ENCODE measurements at regions not wholly inside any gene's neighbourhood (a gene's known extent, or its start where the extent isn't known, plus 50 kb on each side); places are given as distances from the start of the nearest gene placed in this dataset.

DNA sequence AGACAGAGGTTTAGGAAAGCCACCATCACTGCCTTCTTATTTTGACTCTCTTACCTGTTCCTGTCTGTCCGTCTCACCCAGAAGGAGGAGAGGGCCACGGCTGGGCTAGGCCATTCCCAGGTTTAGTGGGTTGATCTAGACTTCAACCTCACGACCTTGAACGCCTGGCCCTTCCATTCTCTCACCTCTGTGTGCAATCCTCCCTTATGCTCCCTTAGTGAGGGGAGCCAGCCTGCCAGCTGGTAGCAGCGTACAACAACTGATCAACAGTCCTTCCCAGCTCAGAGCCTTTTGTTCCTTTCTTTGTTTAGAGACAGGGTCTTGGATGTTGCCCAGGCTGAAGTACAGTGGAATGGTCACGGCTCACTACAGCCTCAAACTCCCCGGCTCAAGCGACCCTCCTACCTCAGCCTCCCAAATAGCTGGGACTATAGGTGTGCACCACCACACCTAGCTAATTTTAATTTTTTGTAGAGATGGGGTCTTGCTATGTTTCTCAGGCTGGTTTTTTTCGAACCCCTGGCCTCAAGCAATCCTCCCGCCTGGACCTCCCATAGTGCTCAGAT lies 123.9 kb downstream of the ZNF664 start:
- no peak for DNase-seq (ENCODE audit: unreplicated experiment)
- no peak overlapping the region for H3K4me3 Mint-ChIP-seq (ENCODE audit: unreplicated experiment)
- peaks cover 6% of the 10 kb centered on the region for H3K9me3 Mint-ChIP-seq (ENCODE audit: unreplicated experiment)
- H3K36me3 Mint-ChIP-seq (ENCODE audit: insufficient read depth, unreplicated experiment) = no peaks in the 10 kb centered on the region
- ChIA-PET CTCF (no interaction called here), POLR2A (no interaction called here)
- no peak overlapping the region for H3K27ac Mint-ChIP-seq (ENCODE audit: low read depth, unreplicated experiment)
- no TSS peak for BruUV-seq (replicated peaks)
- H3K4me1 Mint-ChIP-seq (ENCODE audit: insufficient read depth, unreplicated experiment) = no peaks in the 10 kb centered on the region
- peaks cover 37% of the 10 kb centered on the region for H3K27me3 Mint-ChIP-seq (ENCODE audit: insufficient read depth, unreplicated experiment)
- TF ChIP-seq CTCF (IDR thresholded peaks at IDR 0.05; ENCODE audit: unreplicated experiment) = no peak
- intact Hi-C loops (cut with micrococcal nuclease) = no loop called here

- no peaks in the 10 kb centered on the region for H3K36me3 Mint-ChIP-seq (ENCODE audit: insufficient read depth, unreplicated experiment)
- peaks cover 6% of the 10 kb centered on the region for H3K9me3 Mint-ChIP-seq (ENCODE audit: unreplicated experiment)
- H3K4me3 Mint-ChIP-seq (ENCODE audit: unreplicated experiment) = no peak overlapping the region
- H3K27me3 Mint-ChIP-seq (ENCODE audit: insufficient read depth, unreplicated experiment) = peaks cover 37% of the 10 kb centered on the region
- intact Hi-C loops (cut with micrococcal nuclease) = no loop called here
- ChIA-PET CTCF (interaction anchor here (0.7 to 1.0 kb wide), 2 partner anchors 11 to 18 kb away, joined by 3 to 4 read pairs; no protein-coding TSS in a partner anchor), POLR2A (no interaction called here)
- BruUV-seq (replicated peaks) = no TSS peak
- TF ChIP-seq CTCF (IDR thresholded peaks at IDR 0.05; ENCODE audit: unreplicated experiment) = no peak
- H3K4me1 Mint-ChIP-seq (ENCODE audit: insufficient read depth, unreplicated experiment) = no peaks in the 10 kb centered on the region
- H3K27ac Mint-ChIP-seq (ENCODE audit: low read depth, unreplicated experiment) = no peak overlapping the region
- DNase-seq (ENCODE audit: unreplicated experiment) = no peak
Observed at GRCh38 chr12:124097701-124098100, 124.7 kb downstream of the ZNF664 start.

DNA sequence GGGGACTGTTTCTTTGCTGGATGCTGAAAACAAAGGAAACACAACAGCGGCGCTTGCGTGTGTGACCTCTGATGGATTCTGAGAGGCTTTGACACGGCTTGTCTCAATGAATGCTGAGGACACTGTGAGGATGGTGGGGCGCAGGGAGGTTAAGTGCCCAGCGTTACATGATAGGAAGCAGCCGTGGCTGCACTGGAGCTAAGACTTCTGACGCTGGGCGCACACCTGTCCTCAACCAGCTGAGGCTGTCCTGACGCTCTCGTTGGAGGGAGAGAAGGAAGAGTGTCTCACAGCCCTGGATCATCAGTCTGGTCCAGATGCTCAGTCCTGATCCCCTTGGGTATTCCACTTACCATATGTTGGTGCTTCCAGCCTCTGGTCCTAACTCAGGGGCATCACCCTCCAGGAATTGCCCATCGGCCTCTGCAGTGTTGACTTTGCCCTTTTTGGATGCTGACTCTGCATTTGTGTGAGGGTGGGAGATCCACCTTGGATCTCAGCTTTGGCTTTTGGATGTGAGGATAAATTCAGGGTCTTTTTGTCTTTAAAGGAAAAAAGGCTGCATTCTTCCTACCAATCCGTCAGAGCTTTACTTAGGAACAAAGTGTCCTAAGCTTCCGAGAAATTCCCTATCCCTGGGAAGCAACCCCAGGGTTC lies 125.2 kb downstream of the ZNF664 start:
- Mint-ChIP-seq H3K9me3 (ENCODE audit: unreplicated experiment) (peaks cover 6% of the 10 kb centered on the region), H3K36me3 (ENCODE audit: insufficient read depth, unreplicated experiment) (no peaks in the 10 kb centered on the region), H3K27me3 (ENCODE audit: insufficient read depth, unreplicated experiment) (peaks cover 37% of the 10 kb centered on the region), H3K4me3 (ENCODE audit: unreplicated experiment) (no peak overlapping the region), H3K4me1 (ENCODE audit: insufficient read depth, unreplicated experiment) (no peaks in the 10 kb centered on the region), H3K27ac (ENCODE audit: low read depth, unreplicated experiment) (no peak overlapping the region)
- BruUV-seq (replicated peaks) = no TSS peak
- DNase-seq (ENCODE audit: unreplicated experiment) = no peak
- POLR2A ChIA-PET = no interaction called here
- CTCF ChIA-PET = interaction anchor here (0.7 to 1.0 kb wide), 2 partner anchors 10 to 19 kb away, joined by 3 to 4 read pairs; no protein-coding TSS in a partner anchor
- intact Hi-C loops (cut with micrococcal nuclease) = no loop called here
- no peak for TF ChIP-seq CTCF (IDR thresholded peaks at IDR 0.05; ENCODE audit: unreplicated experiment)

DNA sequence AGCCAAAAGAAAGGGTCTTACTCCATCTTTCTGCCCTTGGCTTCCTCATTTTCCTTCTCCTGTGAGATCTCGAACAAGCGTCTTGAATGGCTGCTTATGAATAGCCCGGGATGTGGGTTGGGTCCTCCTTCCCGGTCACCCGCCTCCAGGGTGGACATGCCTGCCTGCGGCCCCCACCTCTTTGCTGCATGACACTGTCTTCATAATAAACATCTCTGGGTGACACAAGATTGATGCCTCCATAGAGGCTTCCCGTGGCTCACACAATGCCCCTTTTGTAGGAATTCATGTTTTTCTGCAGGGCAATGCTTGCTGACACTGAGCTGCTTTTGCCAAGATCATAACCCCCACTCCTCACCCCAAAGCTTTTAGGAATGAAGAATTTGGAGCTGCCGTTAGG lies 125.9 kb downstream of the ZNF664 start:
- DNase-seq (ENCODE audit: unreplicated experiment) = no peak
- H3K4me3 Mint-ChIP-seq (ENCODE audit: unreplicated experiment) = no peak overlapping the region

More for the DNA sequence above, 125.9 kb downstream of the ZNF664 start:
- intact Hi-C loops (cut with micrococcal nuclease) = no loop called here
- Mint-ChIP-seq H3K4me1 (ENCODE audit: insufficient read depth, unreplicated experiment) (no peaks in the 10 kb centered on the region), H3K27ac (ENCODE audit: low read depth, unreplicated experiment) (no peak overlapping the region), H3K27me3 (ENCODE audit: insufficient read depth, unreplicated experiment) (peaks cover 37% of the 10 kb centered on the region), H3K9me3 (ENCODE audit: unreplicated experiment) (peaks cover 6% of the 10 kb centered on the region), H3K36me3 (ENCODE audit: insufficient read depth, unreplicated experiment) (no peaks in the 10 kb centered on the region)
- POLR2A ChIA-PET = interaction anchor here (0.7 kb wide), 1 partner anchor 50 kb away, joined by 3 read pairs; no protein-coding TSS in a partner anchor
- TF ChIP-seq CTCF (IDR thresholded peaks at IDR 0.05; ENCODE audit: unreplicated experiment) = no peak
- no TSS peak for BruUV-seq (replicated peaks)
- CTCF ChIA-PET = interaction anchor here (0.6 kb wide), 2 partner anchors 86 to 665 kb away, joined by 3 to 4 read pairs; no protein-coding TSS in a partner anchor

All from MCF 10A (cell line).